Coronary artery (tissue), 2 donors: ENCODE measurements at regions not wholly inside any gene's neighbourhood (a gene's known extent, or its start where the extent isn't known, plus 50 kb on each side); places are given as distances from the start of the nearest gene placed in this dataset.

Experiments used
- DNase-seq: peaks from one replicate; pipeline ENCODE4 v3.0.0-alpha.2; 2017; ENCODE audit warnings: low spot score
- H3K27ac ChIP-seq, 2 donors: fragments of 200-600 bp; sonication (generic); one replicate each; pipeline ENCODE4 v1.5.1; 2016 to 2019
- H3K4me3 ChIP-seq: fragments of 200-600 bp; sonication (generic); 2 replicates; pipeline ENCODE4 v1.5.1; 2016; ENCODE audit warnings: mild to moderate bottlenecking, moderate library complexity
- TF ChIP-seq, protein P1 (sequence below): fragments of 200-600 bp; sonication (generic); IDR thresholded peaks from one replicate; pipeline ENCODE4 v1.5.1; 2019; ENCODE audit warnings: antibody characterized with exemption

DNA sequence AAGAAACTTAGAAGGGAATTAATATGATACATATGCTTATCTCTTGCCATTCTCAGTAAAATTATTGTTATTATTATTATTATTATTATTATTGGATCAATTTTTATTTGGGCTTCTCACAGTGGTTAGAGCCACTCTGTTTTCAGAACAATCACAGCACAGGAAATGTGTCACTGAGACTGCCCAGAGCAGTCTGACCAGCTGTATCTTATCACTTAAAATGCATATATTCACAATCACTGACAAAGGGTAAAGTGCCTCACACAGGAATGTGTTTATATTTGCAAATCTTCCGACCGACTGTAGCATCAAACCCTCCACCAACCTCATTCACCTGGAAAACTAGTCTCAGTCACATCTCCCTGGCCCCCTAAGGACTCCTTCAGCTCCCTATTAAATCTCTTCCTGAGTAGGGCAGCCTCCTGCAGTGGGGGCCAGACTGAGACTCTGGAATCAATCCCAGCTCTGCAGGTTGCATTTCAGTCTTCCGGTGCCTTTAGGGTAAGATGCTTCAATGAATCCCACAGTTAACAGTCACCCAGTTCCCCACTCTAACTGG, 738.3 kb upstream of the SLITRK5 start:
- Histone ChIP-seq H3K27ac (no peak overlapping the region), H3K4me3 (no peak overlapping the region)
- TF ChIP-seq, protein P1, sequence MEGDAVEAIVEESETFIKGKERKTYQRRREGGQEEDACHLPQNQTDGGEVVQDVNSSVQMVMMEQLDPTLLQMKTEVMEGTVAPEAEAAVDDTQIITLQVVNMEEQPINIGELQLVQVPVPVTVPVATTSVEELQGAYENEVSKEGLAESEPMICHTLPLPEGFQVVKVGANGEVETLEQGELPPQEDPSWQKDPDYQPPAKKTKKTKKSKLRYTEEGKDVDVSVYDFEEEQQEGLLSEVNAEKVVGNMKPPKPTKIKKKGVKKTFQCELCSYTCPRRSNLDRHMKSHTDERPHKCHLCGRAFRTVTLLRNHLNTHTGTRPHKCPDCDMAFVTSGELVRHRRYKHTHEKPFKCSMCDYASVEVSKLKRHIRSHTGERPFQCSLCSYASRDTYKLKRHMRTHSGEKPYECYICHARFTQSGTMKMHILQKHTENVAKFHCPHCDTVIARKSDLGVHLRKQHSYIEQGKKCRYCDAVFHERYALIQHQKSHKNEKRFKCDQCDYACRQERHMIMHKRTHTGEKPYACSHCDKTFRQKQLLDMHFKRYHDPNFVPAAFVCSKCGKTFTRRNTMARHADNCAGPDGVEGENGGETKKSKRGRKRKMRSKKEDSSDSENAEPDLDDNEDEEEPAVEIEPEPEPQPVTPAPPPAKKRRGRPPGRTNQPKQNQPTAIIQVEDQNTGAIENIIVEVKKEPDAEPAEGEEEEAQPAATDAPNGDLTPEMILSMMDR = no peak
- DNase-seq = no peak

DNA sequence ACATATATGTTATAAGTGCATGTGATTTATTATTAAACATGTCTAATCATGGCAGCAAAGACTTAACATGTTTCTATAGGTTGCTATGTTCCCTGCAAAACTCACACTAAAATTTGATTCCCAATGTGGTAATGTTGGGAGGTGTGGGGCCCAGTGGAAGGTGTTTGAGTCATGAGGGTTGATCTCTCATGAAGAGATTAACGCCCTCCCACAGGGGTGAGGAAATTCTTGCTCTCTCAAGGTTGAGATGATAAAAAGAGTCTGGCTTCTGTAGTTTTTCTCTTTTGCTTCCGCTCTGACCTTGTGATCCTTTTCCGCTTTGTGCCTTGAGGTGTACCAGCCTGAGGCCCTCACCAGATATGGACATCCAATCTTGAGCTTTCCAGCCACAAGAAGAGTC, 737.5 kb upstream of the SLITRK5 start:
- TF ChIP-seq, protein P1 = no peak
- Histone ChIP-seq H3K4me3 (no peak overlapping the region), H3K27ac (no peak overlapping the region)
- DNase-seq = no peak

DNA sequence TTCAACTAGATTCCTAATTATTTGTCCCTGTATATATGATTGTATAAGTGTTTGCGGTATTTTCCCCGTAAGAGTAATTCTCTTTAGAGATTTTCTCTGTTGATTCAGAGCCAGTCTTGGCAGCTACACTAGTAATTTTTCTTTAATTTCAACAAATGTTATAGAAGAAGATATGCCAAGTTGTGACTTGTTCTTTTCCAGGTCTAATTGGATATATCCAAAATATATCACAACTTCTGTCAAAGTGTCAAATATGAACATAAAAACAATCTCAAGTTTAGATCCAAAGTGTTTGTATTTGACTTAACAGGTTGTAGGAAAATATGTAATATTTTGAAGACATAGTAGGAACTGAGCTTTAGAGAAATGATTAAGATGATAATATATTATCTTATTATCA, 733.9 kb upstream of the SLITRK5 start:
- H3K27ac ChIP-seq = no peak overlapping the region
- no peak for DNase-seq
- TF ChIP-seq, protein P1 = no peak
- H3K4me3 ChIP-seq = no peak overlapping the region

DNA sequence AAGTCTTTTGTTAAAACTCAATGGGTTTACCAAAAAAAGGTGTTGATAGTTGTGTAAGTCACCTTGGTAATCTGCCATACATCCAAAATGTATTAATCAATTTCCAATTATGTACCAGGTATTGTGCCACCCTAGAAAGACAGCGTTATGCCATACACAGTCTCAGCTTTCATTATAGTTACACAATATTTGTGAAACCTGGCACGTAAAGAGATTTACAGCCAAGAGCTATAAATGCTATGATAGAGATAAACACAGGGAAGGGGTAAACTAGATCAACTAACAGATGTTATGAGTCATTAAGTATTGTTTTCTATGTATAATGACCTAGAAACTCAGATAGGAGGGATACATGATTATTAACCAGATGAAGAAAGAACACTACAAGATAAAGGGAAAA, 725.6 kb upstream of the SLITRK5 start:
- Histone ChIP-seq H3K4me3 (no peak overlapping the region), H3K27ac (no peak overlapping the region)
- DNase-seq = no peak
- TF ChIP-seq, protein P1 = no peak

DNA sequence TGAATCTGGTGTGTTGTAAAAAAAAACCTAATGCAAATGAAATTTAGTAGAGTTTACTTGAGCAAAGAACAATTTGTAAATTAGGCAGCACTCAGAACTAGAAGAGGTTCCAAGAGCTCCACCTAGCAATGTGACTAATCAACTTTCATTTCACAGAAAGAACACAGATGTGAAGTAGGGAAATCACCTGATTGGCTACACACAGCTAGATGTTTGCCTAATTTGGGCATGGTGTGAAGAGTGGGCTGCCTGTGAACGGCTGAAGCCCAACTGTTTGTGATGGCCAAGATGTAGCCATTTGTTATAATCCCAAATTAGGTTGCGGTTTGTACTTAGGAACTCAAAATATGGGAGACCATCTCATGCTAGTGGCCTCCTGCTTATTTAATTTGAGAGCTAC, 724.4 kb upstream of the SLITRK5 start:
- DNase-seq = no peak
- H3K27ac ChIP-seq = no peak overlapping the region
- TF ChIP-seq, protein P1 = no peak
- H3K4me3 ChIP-seq = no peak overlapping the region

DNA sequence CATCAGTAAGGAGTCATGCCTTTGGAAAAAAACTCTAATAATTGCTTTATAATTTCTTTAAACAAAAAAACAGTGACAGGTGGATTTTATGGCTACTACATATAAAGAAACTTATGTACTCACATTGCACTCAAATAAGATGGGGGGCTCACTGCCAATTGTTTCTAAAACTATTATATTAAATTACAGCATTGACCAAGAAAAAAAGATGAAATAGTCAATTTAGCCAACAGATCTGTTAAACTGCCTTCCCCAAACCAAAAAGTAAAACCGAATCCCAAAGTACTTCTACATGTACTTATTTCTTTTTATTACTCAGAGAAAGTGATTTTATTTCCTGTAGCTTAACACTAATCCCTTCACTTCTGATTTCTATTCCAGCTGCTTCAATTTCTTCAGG, 716.8 kb upstream of the SLITRK5 start:
- DNase-seq = no peak
- TF ChIP-seq, protein P1 = no peak
- H3K4me3 ChIP-seq = no peak overlapping the region
- H3K27ac ChIP-seq = no peak overlapping the region

DNA sequence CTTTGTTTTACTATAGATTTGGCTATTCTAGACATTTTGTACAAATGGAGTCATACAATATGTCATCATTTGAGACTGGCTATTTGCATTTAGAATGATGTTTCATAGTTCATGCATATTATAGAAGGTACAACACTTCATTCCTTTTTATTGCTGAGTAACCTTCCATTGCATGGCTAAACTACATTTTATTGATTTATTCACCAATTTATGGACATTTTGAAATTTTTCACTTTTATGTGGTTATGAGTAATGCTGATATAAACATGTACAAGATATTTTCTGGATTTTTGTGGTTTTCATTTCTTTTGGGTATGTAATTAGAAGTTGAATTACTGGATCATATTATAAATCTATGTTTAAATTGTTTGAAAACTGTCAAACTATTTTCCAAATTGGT, 710.3 kb upstream of the SLITRK5 start:
- no peak for DNase-seq
- H3K4me3 ChIP-seq = no peak overlapping the region
- H3K27ac ChIP-seq = no peak overlapping the region
- TF ChIP-seq, protein P1 = no peak
